Tibial artery (tissue), 4 donors: ENCODE measurements at regions not wholly inside any gene's neighbourhood (a gene's known extent, or its start where the extent isn't known, plus 50 kb on each side); places are given as distances from the start of the nearest gene placed in this dataset.
"Not testable (repeated sequence)": the region's sequence is repeated elsewhere in the genome, so short reads cannot be mapped to it uniquely, and the experiment has no call there.

Experiments
- DNase-seq, 2 donors: peaks; one replicate each; pipeline ENCODE4 v3.0.0-alpha.2; 2019
- H3K27ac ChIP-seq, 2 donors: fragments of 200-600 bp; sonication (generic) in 1 of 2; 1 replicate in 1 of 2; 2 replicates in 1 of 2; pipeline ENCODE4 v1.5.1; 2018 to 2019; ENCODE audit warnings: mild to moderate bottlenecking in 1 of 2
- H3K27me3 ChIP-seq, 2 donors: fragments of 200-600 bp; sonication (generic) in 1 of 2; one replicate each; pipeline versions ENCODE4 v1.5.1 to v1.6.0; 2016 to 2019
- H3K36me3 ChIP-seq, 3 donors: fragments of 200-600 bp; sonication (generic) in 2 of 3; one replicate each; pipeline ENCODE4 v1.5.1; 2016 to 2019; ENCODE audit warnings: mild to moderate bottlenecking in 2 of 3
- H3K4me1 ChIP-seq, 4 donors: fragments of 200-600 bp; sonication (generic) in 2 of 4; 1 replicate in 3 of 4; 2 replicates in 1 of 4; pipeline ENCODE4 v1.5.1; 2016 to 2019
- H3K4me3 ChIP-seq, 2 donors: fragments of 200-600 bp; sonication (generic) in 1 of 2; 1 replicate in 1 of 2; 2 replicates in 1 of 2; pipeline ENCODE4 v1.5.1; 2018 to 2019; ENCODE audit warnings: mild to moderate bottlenecking in 2 of 2
- H3K9me3 ChIP-seq, 3 donors: fragments of 200-600 bp; sonication (generic) in 1 of 3; one replicate each; pipeline ENCODE4 v1.5.1; 2016 to 2019
- intact Hi-C: fragments of 100-400 bp; cut with DNase I; formaldehyde crosslinking; loops from one replicate; pipeline ENCODE4 v1.15.0; 2023; ENCODE audit warnings: low total_unique reads
- TF ChIP-seq, protein P1 (sequence below), 2 experiments: fragments of 200-600 bp in 1 of 2; fragments of 450-650 bp in 1 of 2; IDR thresholded peaks; one replicate each; pipeline ENCODE4 v1.5.1; 2017 to 2019; ENCODE audit warnings: antibody characterized with exemption in 2 of 2, mild to moderate bottlenecking in 1 of 2, moderate library complexity in 1 of 2

DNA sequence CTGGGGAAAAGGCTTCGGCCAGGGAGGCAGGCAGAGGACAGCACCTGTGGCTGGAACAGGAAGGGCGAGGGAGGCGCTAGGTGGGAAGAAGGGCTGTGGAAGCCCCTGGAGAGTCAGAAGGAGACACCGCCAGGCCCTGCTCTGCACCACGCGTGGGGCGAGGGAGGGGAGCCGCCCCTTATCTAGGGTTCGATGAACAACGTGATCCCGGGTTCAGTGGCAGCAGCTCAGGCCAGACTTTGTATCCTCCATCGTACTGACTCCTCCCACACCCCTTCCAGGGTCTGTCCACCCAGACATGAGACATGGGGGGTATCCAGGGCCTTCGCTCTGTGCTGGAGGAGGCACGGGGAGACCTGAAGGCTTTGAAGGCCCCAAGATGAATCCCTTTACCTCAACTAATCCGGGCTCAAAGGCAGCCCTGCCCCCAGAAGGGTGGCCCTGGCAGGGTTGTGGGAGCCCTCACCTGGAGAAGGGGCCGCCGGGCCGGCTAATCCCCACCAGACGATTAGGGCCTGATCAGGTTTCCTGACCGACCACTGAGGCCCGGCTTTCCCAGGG, 110.8 kb downstream of the PDGFA start:
- Histone ChIP-seq H3K4me1 (no peaks in the 10 kb centered on the region), H3K27me3 (peaks cover 0 to 44% of the 10 kb centered on the region in 2 donors), H3K36me3 (no peaks in the 10 kb centered on the region), H3K9me3 (no peaks in the 10 kb centered on the region), H3K4me3 (no peak overlapping the region), H3K27ac (no peak overlapping the region)
- intact Hi-C loops, result no loop called here
- TF ChIP-seq, protein P1, sequence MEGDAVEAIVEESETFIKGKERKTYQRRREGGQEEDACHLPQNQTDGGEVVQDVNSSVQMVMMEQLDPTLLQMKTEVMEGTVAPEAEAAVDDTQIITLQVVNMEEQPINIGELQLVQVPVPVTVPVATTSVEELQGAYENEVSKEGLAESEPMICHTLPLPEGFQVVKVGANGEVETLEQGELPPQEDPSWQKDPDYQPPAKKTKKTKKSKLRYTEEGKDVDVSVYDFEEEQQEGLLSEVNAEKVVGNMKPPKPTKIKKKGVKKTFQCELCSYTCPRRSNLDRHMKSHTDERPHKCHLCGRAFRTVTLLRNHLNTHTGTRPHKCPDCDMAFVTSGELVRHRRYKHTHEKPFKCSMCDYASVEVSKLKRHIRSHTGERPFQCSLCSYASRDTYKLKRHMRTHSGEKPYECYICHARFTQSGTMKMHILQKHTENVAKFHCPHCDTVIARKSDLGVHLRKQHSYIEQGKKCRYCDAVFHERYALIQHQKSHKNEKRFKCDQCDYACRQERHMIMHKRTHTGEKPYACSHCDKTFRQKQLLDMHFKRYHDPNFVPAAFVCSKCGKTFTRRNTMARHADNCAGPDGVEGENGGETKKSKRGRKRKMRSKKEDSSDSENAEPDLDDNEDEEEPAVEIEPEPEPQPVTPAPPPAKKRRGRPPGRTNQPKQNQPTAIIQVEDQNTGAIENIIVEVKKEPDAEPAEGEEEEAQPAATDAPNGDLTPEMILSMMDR (IDR thresholded peaks at IDR 0.05), result no peak
- peak in 1 of 2 donors; percentile 38 for DNase-seq

DNA sequence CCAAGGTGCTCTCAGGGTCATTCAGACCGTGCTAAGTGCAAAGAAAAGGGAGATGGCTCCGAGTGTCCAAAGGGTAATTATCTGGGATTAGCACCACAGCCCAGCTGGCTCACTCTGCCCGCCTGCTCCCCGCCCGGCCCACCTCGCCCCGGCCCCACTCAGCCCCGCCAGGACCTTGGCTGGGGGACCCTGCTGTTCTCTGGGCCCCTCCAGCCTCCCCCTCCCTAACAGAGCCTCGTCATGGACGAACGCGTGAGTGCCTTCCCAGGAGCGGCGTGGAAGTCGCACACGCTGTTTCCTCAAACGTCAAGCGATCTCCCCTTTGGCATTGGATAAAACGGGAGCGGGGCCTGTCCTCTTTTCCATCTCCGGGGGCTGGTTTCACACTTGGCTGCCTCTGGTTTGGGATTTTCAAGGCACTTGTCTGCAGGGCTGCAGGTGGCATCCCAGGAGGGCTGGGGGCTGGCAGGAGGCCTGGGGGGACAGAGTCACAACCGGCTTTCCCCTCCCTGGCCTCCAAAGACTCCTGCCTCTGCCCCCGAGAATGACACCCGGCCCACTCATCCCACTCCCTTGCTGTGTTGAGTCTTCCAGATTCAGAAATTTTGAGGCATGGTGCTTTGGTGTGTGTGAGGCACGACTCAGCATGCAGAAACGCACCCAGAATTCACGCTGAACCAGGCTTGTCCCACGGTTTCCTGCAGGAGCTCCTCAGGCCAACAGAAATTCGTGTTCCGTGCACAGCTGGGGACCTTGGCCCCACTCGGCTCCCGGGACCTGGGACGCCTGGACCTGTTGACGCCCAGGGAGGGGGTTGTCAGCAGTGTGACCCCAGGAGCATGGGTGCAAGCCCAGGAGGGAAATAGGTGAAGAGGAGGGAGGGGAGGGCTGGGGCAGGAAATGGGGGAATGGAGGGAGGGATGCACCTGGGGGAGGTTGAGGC, 110.0 kb downstream of the PDGFA start:
- intact Hi-C loops, result no loop called here
- no peaks in the 10 kb centered on the region for H3K4me1 ChIP-seq
- TF ChIP-seq, protein P1 (IDR thresholded peaks at IDR 0.05), result no peak
- peak in 1 of 2 donors; percentile 58 for DNase-seq
- H3K9me3 ChIP-seq, result no peaks in the 10 kb centered on the region
- H3K27me3 ChIP-seq, result peaks cover 0 to 44% of the 10 kb centered on the region in 2 donors
- H3K36me3 ChIP-seq, result no peaks in the 10 kb centered on the region
- H3K27ac ChIP-seq, result no peak overlapping the region
- H3K4me3 ChIP-seq, result no peak overlapping the region

DNA sequence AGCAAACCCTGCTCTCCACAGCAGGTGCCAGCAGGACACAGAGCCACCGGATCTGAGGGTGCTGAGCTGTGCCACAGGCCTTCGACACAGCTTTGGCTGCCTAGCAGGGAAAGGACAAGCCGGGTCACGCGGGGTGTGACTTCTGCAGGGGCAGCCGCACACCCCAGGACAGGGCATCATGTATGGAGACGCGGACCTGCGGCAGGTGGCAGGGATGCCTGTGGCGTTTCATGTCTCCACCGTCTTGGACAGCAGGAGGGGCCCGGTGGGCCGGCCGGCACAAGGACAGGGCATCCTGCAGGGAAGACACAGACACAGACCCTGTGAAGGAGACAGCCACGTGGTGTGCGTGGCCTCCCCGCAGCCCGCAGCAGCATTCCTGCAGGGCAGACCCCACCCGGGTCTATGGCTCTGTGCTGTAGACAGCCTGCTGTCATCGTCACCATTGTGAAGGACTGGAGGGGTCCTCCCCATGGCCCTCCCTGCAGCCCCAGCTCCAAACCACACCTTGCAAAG, 109.2 kb downstream of the PDGFA start:
- H3K36me3 ChIP-seq, result no peaks in the 10 kb centered on the region
- no peaks in the 10 kb centered on the region for H3K4me1 ChIP-seq
- TF ChIP-seq, protein P1 (IDR thresholded peaks at IDR 0.05), result no peak
- intact Hi-C loops, result no loop called here
- no peak overlapping the region for H3K27ac ChIP-seq
- no peaks in the 10 kb centered on the region for H3K9me3 ChIP-seq
- peak in 1 of 2 donors; percentile 46 for DNase-seq
- no peak overlapping the region for H3K4me3 ChIP-seq
- H3K27me3 ChIP-seq, result peaks cover 0 to 39% of the 10 kb centered on the region in 2 donors

DNA sequence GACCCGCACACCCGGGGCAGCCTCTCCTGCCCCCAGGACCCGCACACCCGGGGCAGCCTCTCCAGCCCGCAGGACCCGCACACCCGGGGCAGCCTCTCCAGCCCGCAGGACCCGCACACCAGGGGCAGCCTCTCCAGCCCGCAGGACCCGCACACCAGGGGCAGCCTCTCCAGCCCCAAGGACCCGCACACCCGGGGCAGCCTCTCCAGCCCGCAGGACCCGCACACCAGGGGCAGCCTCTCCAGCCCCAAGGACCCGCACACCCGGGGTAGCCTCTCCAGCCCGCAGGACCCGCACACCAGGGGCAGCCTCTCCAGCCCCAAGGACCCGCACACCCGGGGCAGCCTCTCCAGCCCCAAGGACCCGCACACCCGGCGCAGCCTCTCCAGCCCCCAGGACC, 108.5 kb downstream of the PDGFA start:
- H3K36me3 ChIP-seq, H3K4me1 ChIP-seq, H3K4me3 ChIP-seq, DNase-seq, intact Hi-C loops, H3K27ac ChIP-seq, H3K9me3 ChIP-seq: not testable (repeated sequence)
- H3K27me3 ChIP-seq, result peaks cover 0 to 32% of the 10 kb centered on the region in 2 donors

DNA sequence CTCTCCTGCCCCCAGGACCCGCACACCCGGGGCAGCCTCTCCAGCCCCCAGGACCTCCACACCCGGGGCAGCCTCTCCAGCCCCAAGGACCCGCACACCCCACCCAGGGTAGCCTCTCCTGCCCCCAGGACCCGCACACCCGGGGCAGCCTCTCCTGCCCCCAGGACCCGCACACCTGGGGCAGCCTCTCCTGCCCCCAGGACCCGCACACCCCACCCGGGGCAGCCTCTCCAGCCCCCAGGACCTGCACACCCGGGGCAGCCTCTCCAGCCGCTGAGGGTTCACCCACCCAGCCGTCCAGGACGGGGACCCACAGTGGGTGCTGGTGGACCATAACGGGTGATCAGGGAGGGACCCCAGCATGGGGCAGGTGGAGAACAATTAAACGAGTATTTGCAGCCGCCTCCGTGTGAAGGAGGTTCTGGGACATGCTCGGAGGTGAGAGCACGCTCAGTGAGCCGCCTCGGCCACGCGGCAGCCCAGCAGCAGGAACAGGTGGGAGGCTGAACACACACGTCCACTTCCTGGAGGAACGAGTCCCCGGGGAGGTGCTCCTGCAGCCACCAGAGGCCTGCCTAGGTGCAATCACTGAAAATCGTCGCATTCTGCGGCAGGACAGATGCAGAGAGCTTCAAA, 107.9 kb downstream of the PDGFA start:
- Histone ChIP-seq H3K4me1 (no peaks in the 10 kb centered on the region), H3K27ac (no peak overlapping the region), H3K9me3 (peaks cover 0 to 2% (median 0%) of the 10 kb centered on the region in 3 donors), H3K27me3 (peaks cover 0 to 31% of the 10 kb centered on the region in 2 donors), H3K36me3 (no peaks in the 10 kb centered on the region), H3K4me3 (no peak overlapping the region)
- TF ChIP-seq, protein P1 (IDR thresholded peaks at IDR 0.05), result no peak
- peak in 1 of 2 donors; percentile 43 for DNase-seq
- intact Hi-C loops, result no loop called here
